ENCODE measurements at regions not wholly inside any gene's neighbourhood (a gene's known extent, or its start where the extent isn't known, plus 50 kb on each side); places are given as distances from the start of the nearest gene placed in this dataset.

DNA sequence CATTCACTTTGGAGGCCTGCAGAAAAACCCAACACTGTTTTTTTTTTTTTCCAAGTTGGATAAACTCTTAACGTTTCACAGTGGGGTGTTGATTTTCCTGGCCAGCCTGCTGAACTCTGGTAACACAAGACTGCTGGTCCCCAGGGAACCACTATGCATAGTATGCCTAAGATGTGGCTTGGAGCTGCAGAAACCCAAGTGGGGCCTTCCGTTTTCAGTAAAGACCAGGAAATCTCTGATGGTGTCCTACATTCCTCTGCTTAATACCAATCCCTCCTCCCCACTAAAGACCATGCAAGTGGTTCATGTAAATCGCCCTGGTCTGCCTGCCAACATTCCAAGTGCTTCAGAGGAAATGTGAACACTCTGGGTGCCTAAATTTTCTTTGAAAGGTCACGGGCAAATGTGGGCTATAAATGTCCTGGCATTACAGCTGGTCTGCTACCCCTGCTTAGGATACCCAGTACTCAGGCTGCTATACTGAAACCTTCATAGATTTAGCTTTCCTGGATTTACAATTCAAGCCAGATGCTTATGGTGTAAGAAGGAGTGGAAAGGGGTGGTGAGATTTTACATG lies 615.4 kb downstream of the MAFB start:
- CTCF ChIA-PET: no interaction called here
- POLR2A ChIA-PET: no interaction called here
- H3K36me3 ChIP-seq (ENCODE audit: control insufficient read depth in 2 of 3, insufficient read depth in 3 of 3, low read length in 3 of 3): no peaks in the 10 kb centered on the region
- no peaks in the 10 kb centered on the region for H3K27me3 ChIP-seq (ENCODE audit: control insufficient read depth in 2 of 2, insufficient read depth in 2 of 2, low read length in 2 of 2)
- H3K27me3 Mint-ChIP-seq: no peaks in the 10 kb centered on the region
- no peaks in the 10 kb centered on the region for H3K9me3 ChIP-seq (ENCODE audit: control insufficient read depth in 2 of 3, low read length in 3 of 3)
- H3K27ac Mint-ChIP-seq: no peak overlapping the region
- H3K4me3 ChIP-seq (ENCODE audit: low read length): no peak overlapping the region
- intact Hi-C loops (cut with micrococcal nuclease): no loop called here
- H3K4me1 Mint-ChIP-seq: no peaks in the 10 kb centered on the region
- ATAC-seq (no peak), DNase-seq (no peak)
- H3K9me3 Mint-ChIP-seq: peaks cover 0 to 11% (median 0%) of the 10 kb centered on the region in 11 donors
- H3K36me3 Mint-ChIP-seq: no peaks in the 10 kb centered on the region
- no peak overlapping the region for H3K27ac ChIP-seq (ENCODE audit: low read depth, low read length)
- H3K4me3 Mint-ChIP-seq: no peak overlapping the region
- H3K4me1 ChIP-seq (ENCODE audit: control insufficient read depth in 2 of 2, insufficient read depth in 2 of 2, low read length in 2 of 2): no peaks in the 10 kb centered on the region

DNA sequence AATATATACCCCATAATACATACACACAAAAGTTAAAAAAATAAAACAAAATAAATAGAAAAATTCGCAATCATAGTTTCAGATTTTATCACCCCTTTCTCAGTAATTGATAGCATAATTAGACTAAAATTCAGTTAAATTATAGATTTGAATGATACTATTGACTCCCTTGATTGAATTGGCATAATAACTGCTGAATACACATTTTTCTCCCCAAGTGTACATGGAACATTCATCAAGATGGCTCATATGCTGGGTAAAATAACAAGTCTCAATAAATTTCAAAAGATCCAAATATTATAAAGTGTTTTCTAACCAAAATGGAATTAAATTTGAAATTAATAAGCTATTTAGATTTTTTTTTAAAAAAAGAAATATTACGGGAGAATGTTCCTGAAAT lies 616.1 kb downstream of the MAFB start:
- H3K36me3 Mint-ChIP-seq: peaks cover 0 to 2% (median 0%) of the 10 kb centered on the region in 5 donors
- POLR2A ChIA-PET: no interaction called here
- no peak for DNase-seq
- Histone ChIP-seq H3K27ac (ENCODE audit: low read depth, low read length) (no peak overlapping the region), H3K36me3 (ENCODE audit: control insufficient read depth in 2 of 3, insufficient read depth in 3 of 3, low read length in 3 of 3) (no peaks in the 10 kb centered on the region), H3K9me3 (ENCODE audit: control insufficient read depth in 2 of 3, low read length in 3 of 3) (no peaks in the 10 kb centered on the region), H3K4me3 (ENCODE audit: low read length) (no peak overlapping the region), H3K27me3 (ENCODE audit: control insufficient read depth in 2 of 2, insufficient read depth in 2 of 2, low read length in 2 of 2) (no peaks in the 10 kb centered on the region), H3K4me1 (ENCODE audit: control insufficient read depth in 2 of 2, insufficient read depth in 2 of 2, low read length in 2 of 2) (no peaks in the 10 kb centered on the region)
- ATAC-seq: no peak
- no peaks in the 10 kb centered on the region for H3K27me3 Mint-ChIP-seq
- CTCF ChIA-PET: no interaction called here
- no peaks in the 10 kb centered on the region for H3K4me1 Mint-ChIP-seq
- peaks cover 0 to 16% (median 5%) of the 10 kb centered on the region in 11 donors for H3K9me3 Mint-ChIP-seq
- no peak overlapping the region for H3K4me3 Mint-ChIP-seq
- intact Hi-C loops (cut with micrococcal nuclease): no loop called here
- H3K27ac Mint-ChIP-seq: no peak overlapping the region

DNA sequence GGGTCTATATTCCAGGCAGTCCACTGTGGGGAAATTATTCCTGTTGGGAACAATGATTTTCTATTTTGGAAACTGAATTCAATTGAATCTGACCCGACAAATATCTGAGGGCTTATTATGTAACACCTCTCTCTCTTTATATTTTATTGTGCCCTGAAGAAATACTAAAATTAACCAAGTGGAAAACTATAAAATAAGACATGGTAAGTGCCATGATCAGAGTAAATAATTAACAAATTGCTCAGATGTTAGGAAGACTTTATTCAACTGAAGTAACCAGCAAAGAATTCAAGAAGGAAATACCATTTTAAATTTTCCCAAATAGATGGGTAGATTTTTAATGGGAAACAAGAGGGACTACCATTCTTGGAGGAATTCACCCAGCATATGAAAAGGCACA lies 632.9 kb downstream of the MAFB start:
- no peak for ATAC-seq
- DNase-seq: no peak
- no peaks in the 10 kb centered on the region for H3K4me1 Mint-ChIP-seq
- intact Hi-C loops (cut with micrococcal nuclease): no loop called here
- no peak overlapping the region for H3K27ac Mint-ChIP-seq
- CTCF ChIA-PET: no interaction called here
- Histone ChIP-seq H3K27ac (ENCODE audit: low read depth, low read length) (no peak overlapping the region), H3K4me1 (ENCODE audit: control insufficient read depth in 2 of 2, insufficient read depth in 2 of 2, low read length in 2 of 2) (no peaks in the 10 kb centered on the region), H3K9me3 (ENCODE audit: control insufficient read depth in 2 of 3, low read length in 3 of 3) (no peaks in the 10 kb centered on the region), H3K36me3 (ENCODE audit: control insufficient read depth in 2 of 3, insufficient read depth in 3 of 3, low read length in 3 of 3) (no peaks in the 10 kb centered on the region), H3K4me3 (ENCODE audit: low read length) (no peak overlapping the region), H3K27me3 (ENCODE audit: control insufficient read depth in 2 of 2, insufficient read depth in 2 of 2, low read length in 2 of 2) (no peaks in the 10 kb centered on the region)
- H3K4me3 Mint-ChIP-seq: no peak overlapping the region
- peaks cover 0 to 13% (median 4%) of the 10 kb centered on the region in 5 donors for H3K27me3 Mint-ChIP-seq
- H3K9me3 Mint-ChIP-seq: peaks cover 0 to 14% (median 6%) of the 10 kb centered on the region in 11 donors
- no peaks in the 10 kb centered on the region for H3K36me3 Mint-ChIP-seq
- POLR2A ChIA-PET: no interaction called here

DNA sequence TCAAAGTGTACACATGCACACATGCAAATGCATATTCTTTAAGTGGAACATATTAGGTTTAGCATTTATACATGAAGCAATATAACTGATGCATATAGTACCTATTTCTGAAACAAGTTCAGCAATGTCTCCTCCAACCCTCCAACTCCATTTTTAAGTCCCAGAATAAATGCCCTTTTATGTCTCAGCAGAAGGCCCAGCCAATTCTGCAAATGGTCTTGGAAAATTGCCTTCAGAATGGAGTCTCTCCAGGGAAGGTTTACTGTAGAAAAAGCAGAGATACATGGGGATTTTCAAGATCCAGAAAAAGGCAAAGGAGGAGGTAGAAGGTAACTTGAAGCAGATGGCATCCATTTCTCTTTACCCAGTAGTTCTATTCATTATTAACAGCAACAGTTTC lies 633.3 kb downstream of the MAFB start:
- POLR2A ChIA-PET: no interaction called here

DNA sequence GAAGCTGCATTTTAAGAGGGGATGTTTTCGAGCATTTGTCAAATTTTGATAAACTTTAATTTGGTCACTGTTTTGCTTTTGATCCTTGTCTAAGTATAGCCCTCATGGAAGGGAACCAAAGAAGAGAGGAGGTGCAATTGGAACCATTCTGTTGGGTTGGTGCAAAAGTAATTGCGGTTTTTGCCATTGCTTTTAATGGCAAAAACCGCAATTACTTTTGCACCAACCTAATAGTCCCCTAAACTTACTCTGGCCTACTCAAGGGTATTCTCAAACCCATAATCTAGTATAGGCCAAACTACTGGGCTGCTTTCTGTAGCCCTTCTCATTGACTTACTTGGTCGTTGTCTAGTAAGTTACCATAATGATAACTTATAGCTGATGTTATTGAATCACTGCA lies 634.7 kb downstream of the MAFB start:
- H3K9me3 Mint-ChIP-seq: peaks cover 0 to 14% (median 2%) of the 10 kb centered on the region in 11 donors
- ATAC-seq (no peak), DNase-seq (no peak)
- H3K4me3 ChIP-seq (ENCODE audit: low read length): no peak overlapping the region
- POLR2A ChIA-PET: no interaction called here
- no peak overlapping the region for H3K27ac Mint-ChIP-seq
- no peaks in the 10 kb centered on the region for H3K4me1 ChIP-seq (ENCODE audit: control insufficient read depth in 2 of 2, insufficient read depth in 2 of 2, low read length in 2 of 2)
- peaks cover 0 to 15% (median 4%) of the 10 kb centered on the region in 5 donors for H3K27me3 Mint-ChIP-seq
- intact Hi-C loops (cut with micrococcal nuclease): no loop called here
- H3K27me3 ChIP-seq (ENCODE audit: control insufficient read depth in 2 of 2, insufficient read depth in 2 of 2, low read length in 2 of 2): no peaks in the 10 kb centered on the region
- H3K27ac ChIP-seq (ENCODE audit: low read depth, low read length): no peak overlapping the region
- no peaks in the 10 kb centered on the region for H3K4me1 Mint-ChIP-seq
- CTCF ChIA-PET: no interaction called here
- H3K4me3 Mint-ChIP-seq: no peak overlapping the region
- no peaks in the 10 kb centered on the region for H3K9me3 ChIP-seq (ENCODE audit: control insufficient read depth in 2 of 3, low read length in 3 of 3)
- H3K36me3 ChIP-seq (ENCODE audit: control insufficient read depth in 2 of 3, insufficient read depth in 3 of 3, low read length in 3 of 3): no peaks in the 10 kb centered on the region
- H3K36me3 Mint-ChIP-seq: no peaks in the 10 kb centered on the region

More for the DNA sequence above, 633.3 kb downstream of the MAFB start:
- H3K4me1 ChIP-seq (ENCODE audit: control insufficient read depth in 2 of 2, insufficient read depth in 2 of 2, low read length in 2 of 2): no peaks in the 10 kb centered on the region
- ATAC-seq (no peak), DNase-seq (no peak)
- no peaks in the 10 kb centered on the region for H3K36me3 ChIP-seq (ENCODE audit: control insufficient read depth in 2 of 3, insufficient read depth in 3 of 3, low read length in 3 of 3)
- H3K27ac ChIP-seq (ENCODE audit: low read depth, low read length): no peak overlapping the region
- H3K9me3 ChIP-seq (ENCODE audit: control insufficient read depth in 2 of 3, low read length in 3 of 3): no peaks in the 10 kb centered on the region
- CTCF ChIA-PET: no interaction called here
- H3K27me3 Mint-ChIP-seq: peaks cover 0 to 13% (median 4%) of the 10 kb centered on the region in 5 donors
- no peaks in the 10 kb centered on the region for H3K27me3 ChIP-seq (ENCODE audit: control insufficient read depth in 2 of 2, insufficient read depth in 2 of 2, low read length in 2 of 2)
- no peaks in the 10 kb centered on the region for H3K36me3 Mint-ChIP-seq
- no peaks in the 10 kb centered on the region for H3K4me1 Mint-ChIP-seq
- intact Hi-C loops (cut with micrococcal nuclease): no loop called here
- H3K27ac Mint-ChIP-seq: no peak overlapping the region
- H3K9me3 Mint-ChIP-seq: peaks cover 0 to 14% (median 6%) of the 10 kb centered on the region in 11 donors
- H3K4me3 Mint-ChIP-seq: no peak overlapping the region
- no peak overlapping the region for H3K4me3 ChIP-seq (ENCODE audit: low read length)

DNA sequence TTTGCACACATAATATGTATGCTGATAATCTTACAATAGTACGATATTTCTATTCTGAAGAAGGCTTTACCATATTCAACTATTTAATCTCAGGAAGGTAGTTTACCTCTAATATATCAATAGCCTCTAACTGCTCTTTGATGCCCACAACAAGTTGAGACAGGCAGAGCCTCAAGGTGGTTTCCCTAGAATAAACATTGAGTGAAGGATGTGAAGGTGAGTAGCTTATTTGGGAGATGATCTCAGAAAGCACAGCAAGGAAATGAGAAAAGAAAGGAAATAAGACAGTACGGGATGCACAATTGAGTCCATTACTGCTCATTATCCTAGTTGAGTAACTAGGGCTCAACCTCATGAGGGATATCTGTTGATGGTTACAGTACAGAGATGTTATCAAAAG lies 638.4 kb downstream of the MAFB start:
- ChIA-PET POLR2A (no interaction called here), CTCF (no interaction called here)
- Mint-ChIP-seq H3K4me1 (no peaks in the 10 kb centered on the region), H3K36me3 (no peaks in the 10 kb centered on the region), H3K27me3 (peaks cover 0 to 15% (median 4%) of the 10 kb centered on the region in 5 donors), H3K9me3 (peaks cover 0 to 7% (median 0%) of the 10 kb centered on the region in 11 donors), H3K4me3 (no peak overlapping the region), H3K27ac (no peak overlapping the region)
- intact Hi-C loops (cut with micrococcal nuclease): no loop called here
- H3K27ac ChIP-seq (ENCODE audit: low read depth, low read length): no peak overlapping the region
- H3K9me3 ChIP-seq (ENCODE audit: control insufficient read depth in 2 of 3, low read length in 3 of 3): no peaks in the 10 kb centered on the region
- H3K27me3 ChIP-seq (ENCODE audit: control insufficient read depth in 2 of 2, insufficient read depth in 2 of 2, low read length in 2 of 2): no peaks in the 10 kb centered on the region
- no peak overlapping the region for H3K4me3 ChIP-seq (ENCODE audit: low read length)
- no peaks in the 10 kb centered on the region for H3K36me3 ChIP-seq (ENCODE audit: control insufficient read depth in 2 of 3, insufficient read depth in 3 of 3, low read length in 3 of 3)
- H3K4me1 ChIP-seq (ENCODE audit: control insufficient read depth in 2 of 2, insufficient read depth in 2 of 2, low read length in 2 of 2): no peaks in the 10 kb centered on the region
- DNase-seq (no peak), ATAC-seq (no peak)

DNA sequence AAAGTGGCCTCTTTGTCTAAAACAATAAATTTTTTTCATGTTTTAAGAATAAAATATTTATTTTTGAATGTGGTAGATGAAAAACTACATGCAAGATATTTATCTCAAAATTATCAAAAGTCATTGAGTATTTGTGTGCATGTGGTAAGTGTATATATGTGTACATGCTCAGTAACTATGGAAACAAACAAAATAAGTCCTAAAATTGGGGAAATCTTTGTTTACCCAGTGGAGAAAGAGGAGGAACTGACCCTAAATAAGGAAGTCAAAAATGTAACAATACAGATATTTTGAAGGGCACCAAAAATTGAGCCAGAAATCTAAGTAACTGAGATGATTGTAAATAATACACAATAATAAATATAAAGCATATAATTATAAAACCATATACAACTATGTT lies 639.2 kb downstream of the MAFB start:
- H3K4me1 Mint-ChIP-seq: no peaks in the 10 kb centered on the region
- intact Hi-C loops (cut with micrococcal nuclease): no loop called here
- H3K36me3 Mint-ChIP-seq: no peaks in the 10 kb centered on the region
- H3K27ac Mint-ChIP-seq: no peak overlapping the region
- DNase-seq (no peak), ATAC-seq (no peak)
- no peak overlapping the region for H3K4me3 Mint-ChIP-seq
- no peak overlapping the region for H3K4me3 ChIP-seq (ENCODE audit: low read length)
- peaks cover 0 to 7% (median 0%) of the 10 kb centered on the region in 11 donors for H3K9me3 Mint-ChIP-seq
- no peaks in the 10 kb centered on the region for H3K9me3 ChIP-seq (ENCODE audit: control insufficient read depth in 2 of 3, low read length in 3 of 3)
- H3K4me1 ChIP-seq (ENCODE audit: control insufficient read depth in 2 of 2, insufficient read depth in 2 of 2, low read length in 2 of 2): no peaks in the 10 kb centered on the region
- ChIA-PET CTCF (no interaction called here), POLR2A (no interaction called here)
- H3K27ac ChIP-seq (ENCODE audit: low read depth, low read length): no peak overlapping the region
- H3K27me3 Mint-ChIP-seq: peaks cover 0 to 15% (median 4%) of the 10 kb centered on the region in 5 donors
- no peaks in the 10 kb centered on the region for H3K36me3 ChIP-seq (ENCODE audit: control insufficient read depth in 2 of 3, insufficient read depth in 3 of 3, low read length in 3 of 3)
- no peaks in the 10 kb centered on the region for H3K27me3 ChIP-seq (ENCODE audit: control insufficient read depth in 2 of 2, insufficient read depth in 2 of 2, low read length in 2 of 2)

All from naive thymus-derived CD4-positive, alpha-beta T cell (primary cell).